Right lobe of liver (tissue), 4 donors: ENCODE measurements at regions not wholly inside any gene's neighbourhood (a gene's known extent, or its start where the extent isn't known, plus 50 kb on each side); places are given as distances from the start of the nearest gene placed in this dataset.

Source experiments
- CTCF ChIP-seq, 4 donors: fragments of 200-600 bp in 3 of 4; fragments of 450-650 bp in 1 of 4; IDR thresholded peaks; one replicate each; pipeline versions ENCODE4 v1.5.1 to v1.8.0; 2016 to 2022; ENCODE audit warnings: antibody characterized with exemption in 4 of 4, mild to moderate bottlenecking in 2 of 4
- POLR2A ChIP-seq: fragments of 450-650 bp; IDR thresholded peaks from one replicate; pipeline ENCODE4 v1.6.1; 2017; ENCODE audit warnings: antibody characterized with exemption, mild to moderate bottlenecking
- donor health status: DM: no; HTN: no; CAD: no.
- donor health status: DM: no; HTN: no; CAD: no.
- donor health status: DM: no; HTN: yes; CAD: no.

GRCh38 chr2:144147356-144147755, 372.6 kb downstream of the ZEB2 start:
- TF ChIP-seq CTCF (IDR thresholded peaks at IDR 0.05) (no peak), POLR2A (no peak)
